ENCODE measurements at regions not wholly inside any gene's neighbourhood (a gene's known extent, or its start where the extent isn't known, plus 50 kb on each side); places are given as distances from the start of the nearest gene placed in this dataset.

DNA sequence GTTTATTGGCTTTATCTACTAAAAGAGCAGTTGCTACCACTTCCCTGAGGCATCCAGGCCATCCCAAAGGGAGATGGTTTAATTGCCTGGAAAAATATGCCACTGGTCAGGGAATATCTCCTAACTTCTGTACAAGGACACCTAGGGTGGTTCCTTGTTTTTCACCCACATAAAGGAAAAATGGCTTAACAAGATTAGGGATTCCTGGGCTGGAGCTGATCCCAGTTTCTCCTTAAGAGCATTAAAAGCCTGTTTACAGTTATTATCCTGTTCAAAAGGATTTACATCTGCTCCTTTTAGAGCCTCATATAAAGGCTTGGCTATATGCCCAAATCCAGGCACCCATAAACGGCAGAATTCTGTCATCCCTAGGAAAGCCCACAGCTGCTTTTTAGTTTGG is 70.2 kb upstream of the WNT7A start:
- whole genome bisulfite sequencing, 2 donors: 19 to 36% methylated on average over 1 of the region's 1 CpG

DNA sequence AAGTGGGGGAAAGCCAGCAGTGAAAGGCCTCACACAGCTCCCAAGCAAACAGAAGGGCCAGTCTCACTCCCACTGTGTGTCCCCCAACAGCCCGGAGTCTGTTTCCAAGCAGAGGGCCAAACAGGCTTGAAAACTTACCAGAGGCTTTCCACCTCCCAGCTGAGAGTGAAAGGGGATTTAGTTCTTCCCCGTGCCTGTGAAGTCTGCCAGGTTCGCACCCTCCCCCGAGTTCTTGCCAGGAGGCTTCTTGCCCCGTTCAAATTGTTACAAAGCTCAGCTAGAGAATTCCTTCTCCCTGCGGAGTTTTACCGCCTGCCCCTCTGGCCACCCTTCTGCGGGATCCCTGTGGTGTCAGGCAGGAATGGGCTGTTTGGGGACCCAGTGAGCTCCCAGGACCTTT is 68.0 kb upstream of the WNT7A start:
- no peak overlapping the region for H3K27ac ChIP-seq
- no peak for FAIRE-seq
- DNase-seq: no peak
- H3K9me3 ChIP-seq: no peaks in the 10 kb centered on the region
- WGBS, 2 donors: 48 to 52% methylated on average over 8 of the region's 8 CpGs
- no peak overlapping the region for H3K4me3 ChIP-seq
- ATAC-seq: no peak
- intact Hi-C loops (cut with DNase I): no loop called here
- H3K36me3 ChIP-seq: no peaks in the 10 kb centered on the region
- no peaks in the 10 kb centered on the region for H3K4me1 ChIP-seq
- TF ChIP-seq, protein P1, sequence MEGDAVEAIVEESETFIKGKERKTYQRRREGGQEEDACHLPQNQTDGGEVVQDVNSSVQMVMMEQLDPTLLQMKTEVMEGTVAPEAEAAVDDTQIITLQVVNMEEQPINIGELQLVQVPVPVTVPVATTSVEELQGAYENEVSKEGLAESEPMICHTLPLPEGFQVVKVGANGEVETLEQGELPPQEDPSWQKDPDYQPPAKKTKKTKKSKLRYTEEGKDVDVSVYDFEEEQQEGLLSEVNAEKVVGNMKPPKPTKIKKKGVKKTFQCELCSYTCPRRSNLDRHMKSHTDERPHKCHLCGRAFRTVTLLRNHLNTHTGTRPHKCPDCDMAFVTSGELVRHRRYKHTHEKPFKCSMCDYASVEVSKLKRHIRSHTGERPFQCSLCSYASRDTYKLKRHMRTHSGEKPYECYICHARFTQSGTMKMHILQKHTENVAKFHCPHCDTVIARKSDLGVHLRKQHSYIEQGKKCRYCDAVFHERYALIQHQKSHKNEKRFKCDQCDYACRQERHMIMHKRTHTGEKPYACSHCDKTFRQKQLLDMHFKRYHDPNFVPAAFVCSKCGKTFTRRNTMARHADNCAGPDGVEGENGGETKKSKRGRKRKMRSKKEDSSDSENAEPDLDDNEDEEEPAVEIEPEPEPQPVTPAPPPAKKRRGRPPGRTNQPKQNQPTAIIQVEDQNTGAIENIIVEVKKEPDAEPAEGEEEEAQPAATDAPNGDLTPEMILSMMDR (IDR thresholded peaks at IDR 0.05): no peak
- H3K27me3 ChIP-seq: peaks cover 0 to 11% (median 0%) of the 10 kb centered on the region in 4 donors

More for the DNA sequence above, 70.2 kb upstream of the WNT7A start:
- FAIRE-seq (no peak), DNase-seq (no peak), ATAC-seq (no peak)
- H3K4me3 ChIP-seq: no peak overlapping the region
- H3K27ac ChIP-seq: no peak overlapping the region
- no peaks in the 10 kb centered on the region for H3K36me3 ChIP-seq
- peaks cover 0 to 11% (median 0%) of the 10 kb centered on the region in 4 donors for H3K27me3 ChIP-seq
- intact Hi-C loops (cut with DNase I): no loop called here
- H3K4me1 ChIP-seq: no peaks in the 10 kb centered on the region
- no peaks in the 10 kb centered on the region for H3K9me3 ChIP-seq
- TF ChIP-seq, protein P1 (IDR thresholded peaks at IDR 0.05): no peak

DNA sequence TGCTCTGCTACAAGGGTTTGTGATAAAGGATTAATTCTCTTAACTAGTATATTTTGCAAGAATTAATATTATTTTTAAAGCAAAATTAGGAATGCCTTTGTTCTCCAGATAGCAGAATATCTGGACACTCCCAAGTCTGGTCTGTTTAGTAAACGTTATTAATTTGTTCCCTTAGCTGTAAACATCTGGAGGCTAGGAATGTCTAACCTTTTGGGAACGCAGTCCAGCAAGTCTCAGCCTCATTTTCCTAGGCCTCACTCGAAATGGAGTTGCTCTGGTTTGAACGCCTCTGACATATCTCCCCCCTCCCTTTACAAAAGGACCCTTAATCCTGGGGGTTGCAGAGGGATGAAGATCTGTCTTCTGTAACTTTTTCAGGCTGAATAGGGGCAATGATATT is 59.3 kb upstream of the WNT7A start:
- WGBS, 2 donors: 63 to 67% methylated on average over 4 of the region's 4 CpGs

DNA sequence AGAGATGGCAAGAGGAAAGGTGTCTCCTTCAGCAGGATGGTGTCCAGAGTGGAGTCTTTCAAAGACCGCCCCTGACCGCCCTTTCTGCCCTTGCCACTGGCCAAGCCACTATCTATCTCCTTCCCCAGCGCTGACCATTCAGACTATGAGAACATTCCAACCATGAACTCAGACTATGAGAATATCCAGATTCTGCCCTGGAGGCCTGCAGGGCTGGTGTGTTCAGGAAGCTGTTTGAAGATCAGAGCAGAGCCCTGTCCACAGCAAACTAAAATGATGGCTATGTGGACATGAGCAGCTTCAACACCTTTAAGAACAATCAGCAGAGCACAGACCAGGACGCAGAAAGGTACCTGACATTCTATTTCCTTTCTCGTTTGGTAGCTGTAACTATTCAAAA is 57.3 kb upstream of the WNT7A start:
- intact Hi-C loops (cut with DNase I): no loop called here
- Histone ChIP-seq H3K27ac (no peak overlapping the region), H3K27me3 (no peaks in the 10 kb centered on the region), H3K9me3 (no peaks in the 10 kb centered on the region), H3K4me3 (no peak overlapping the region), H3K4me1 (no peaks in the 10 kb centered on the region), H3K36me3 (no peaks in the 10 kb centered on the region)
- 74 to 77% methylated on average over 5 of the region's 5 CpGs for WGBS, 2 donors
- no peak for DNase-seq
- no peak for ATAC-seq
- FAIRE-seq: no peak
- TF ChIP-seq, protein P1 (IDR thresholded peaks at IDR 0.05): no peak

More for the DNA sequence above, 59.3 kb upstream of the WNT7A start:
- Histone ChIP-seq H3K27me3 (no peaks in the 10 kb centered on the region), H3K4me3 (no peak overlapping the region), H3K27ac (no peak overlapping the region), H3K4me1 (no peaks in the 10 kb centered on the region), H3K36me3 (no peaks in the 10 kb centered on the region), H3K9me3 (no peaks in the 10 kb centered on the region)
- DNase-seq (no peak), ATAC-seq (no peak), FAIRE-seq (no peak)
- intact Hi-C loops (cut with DNase I): no loop called here
- TF ChIP-seq, protein P1 (IDR thresholded peaks at IDR 0.05): no peak

DNA sequence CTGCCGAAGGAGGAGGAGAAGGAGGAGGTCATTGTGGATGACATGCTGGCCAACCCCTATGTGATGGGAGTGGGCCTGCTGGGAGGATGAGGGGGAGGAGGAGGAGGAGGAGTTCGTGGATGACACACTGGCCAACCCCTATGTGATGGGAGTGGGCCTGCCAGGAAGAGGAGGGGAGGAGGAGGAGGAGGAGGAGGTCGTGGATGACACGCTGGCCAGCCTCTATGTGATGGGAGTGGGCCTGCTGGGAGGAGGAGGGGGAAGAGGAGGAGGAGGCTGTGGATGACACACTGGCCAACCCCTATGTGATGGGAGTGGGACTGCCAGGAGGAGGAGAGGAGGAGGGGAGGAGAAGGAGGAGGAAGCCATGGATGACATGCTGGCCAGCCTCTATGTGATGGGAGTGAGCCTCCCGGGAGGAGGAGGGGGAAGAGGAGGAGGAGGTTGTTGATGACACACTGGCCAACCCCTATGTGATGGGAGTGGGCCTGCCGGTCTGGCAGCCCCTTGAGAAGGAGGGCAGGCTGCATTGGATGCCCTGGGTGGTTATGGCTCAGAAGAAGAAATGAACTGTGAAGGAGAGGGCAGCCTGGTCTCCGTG is 55.7 kb upstream of the WNT7A start:
- H3K27me3 ChIP-seq: no peaks in the 10 kb centered on the region
- TF ChIP-seq, protein P1 (IDR thresholded peaks at IDR 0.05): no peak
- no peak overlapping the region for H3K27ac ChIP-seq
- ATAC-seq: no peak
- no peaks in the 10 kb centered on the region for H3K4me1 ChIP-seq
- WGBS, 2 donors: 57 to 77% methylated on average over 7 of the region's 7 CpGs
- no peak overlapping the region for H3K4me3 ChIP-seq
- no peaks in the 10 kb centered on the region for H3K9me3 ChIP-seq
- DNase-seq: no peak
- intact Hi-C loops (cut with DNase I): no loop called here
- FAIRE-seq: no peak
- no peaks in the 10 kb centered on the region for H3K36me3 ChIP-seq
